ENCODE measurements at regions not wholly inside any gene's neighbourhood (a gene's known extent, or its start where the extent isn't known, plus 50 kb on each side); places are given as distances from the start of the nearest gene placed in this dataset.

DNA sequence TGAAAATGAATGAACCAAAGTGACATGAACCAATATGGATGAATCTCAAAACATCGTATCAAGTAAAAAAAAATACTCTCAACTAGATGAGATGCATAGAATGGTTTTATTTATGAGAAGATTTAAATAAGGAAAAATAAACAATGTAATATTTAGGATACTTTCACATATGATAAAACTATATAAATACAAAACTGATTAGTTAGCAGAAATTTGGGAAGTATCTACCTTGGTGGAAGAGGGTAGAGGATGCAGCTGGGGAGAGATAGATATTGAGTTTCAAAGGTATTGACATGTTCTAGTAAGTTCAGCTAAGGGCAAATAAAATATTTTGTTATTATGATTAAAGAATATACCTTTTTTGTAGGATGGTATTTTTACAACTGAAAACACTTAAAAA, 463.1 kb downstream of the SH2D4B start:
- TF ChIP-seq SIN3A (IDR thresholded peaks at IDR 0.05; ENCODE audit: borderline replicate concordance, insufficient read depth, low read depth, low read length) (no peak), TCF7L2 (IDR thresholded peaks at IDR 0.05; ENCODE audit: low read depth, low read length) (no peak), POLR2AphosphoS5 (IDR thresholded peaks at IDR 0.05; ENCODE audit: low read depth, low read length) (no peak)
- TF ChIP-seq, protein P1, sequence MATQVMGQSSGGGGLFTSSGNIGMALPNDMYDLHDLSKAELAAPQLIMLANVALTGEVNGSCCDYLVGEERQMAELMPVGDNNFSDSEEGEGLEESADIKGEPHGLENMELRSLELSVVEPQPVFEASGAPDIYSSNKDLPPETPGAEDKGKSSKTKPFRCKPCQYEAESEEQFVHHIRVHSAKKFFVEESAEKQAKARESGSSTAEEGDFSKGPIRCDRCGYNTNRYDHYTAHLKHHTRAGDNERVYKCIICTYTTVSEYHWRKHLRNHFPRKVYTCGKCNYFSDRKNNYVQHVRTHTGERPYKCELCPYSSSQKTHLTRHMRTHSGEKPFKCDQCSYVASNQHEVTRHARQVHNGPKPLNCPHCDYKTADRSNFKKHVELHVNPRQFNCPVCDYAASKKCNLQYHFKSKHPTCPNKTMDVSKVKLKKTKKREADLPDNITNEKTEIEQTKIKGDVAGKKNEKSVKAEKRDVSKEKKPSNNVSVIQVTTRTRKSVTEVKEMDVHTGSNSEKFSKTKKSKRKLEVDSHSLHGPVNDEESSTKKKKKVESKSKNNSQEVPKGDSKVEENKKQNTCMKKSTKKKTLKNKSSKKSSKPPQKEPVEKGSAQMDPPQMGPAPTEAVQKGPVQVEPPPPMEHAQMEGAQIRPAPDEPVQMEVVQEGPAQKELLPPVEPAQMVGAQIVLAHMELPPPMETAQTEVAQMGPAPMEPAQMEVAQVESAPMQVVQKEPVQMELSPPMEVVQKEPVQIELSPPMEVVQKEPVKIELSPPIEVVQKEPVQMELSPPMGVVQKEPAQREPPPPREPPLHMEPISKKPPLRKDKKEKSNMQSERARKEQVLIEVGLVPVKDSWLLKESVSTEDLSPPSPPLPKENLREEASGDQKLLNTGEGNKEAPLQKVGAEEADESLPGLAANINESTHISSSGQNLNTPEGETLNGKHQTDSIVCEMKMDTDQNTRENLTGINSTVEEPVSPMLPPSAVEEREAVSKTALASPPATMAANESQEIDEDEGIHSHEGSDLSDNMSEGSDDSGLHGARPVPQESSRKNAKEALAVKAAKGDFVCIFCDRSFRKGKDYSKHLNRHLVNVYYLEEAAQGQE (IDR thresholded peaks at IDR 0.05; ENCODE audit: insufficient read depth in 1 of 2, low read depth in 2 of 2, low read length in 1 of 2), result no peak
- TF ChIP-seq, protein P2, sequence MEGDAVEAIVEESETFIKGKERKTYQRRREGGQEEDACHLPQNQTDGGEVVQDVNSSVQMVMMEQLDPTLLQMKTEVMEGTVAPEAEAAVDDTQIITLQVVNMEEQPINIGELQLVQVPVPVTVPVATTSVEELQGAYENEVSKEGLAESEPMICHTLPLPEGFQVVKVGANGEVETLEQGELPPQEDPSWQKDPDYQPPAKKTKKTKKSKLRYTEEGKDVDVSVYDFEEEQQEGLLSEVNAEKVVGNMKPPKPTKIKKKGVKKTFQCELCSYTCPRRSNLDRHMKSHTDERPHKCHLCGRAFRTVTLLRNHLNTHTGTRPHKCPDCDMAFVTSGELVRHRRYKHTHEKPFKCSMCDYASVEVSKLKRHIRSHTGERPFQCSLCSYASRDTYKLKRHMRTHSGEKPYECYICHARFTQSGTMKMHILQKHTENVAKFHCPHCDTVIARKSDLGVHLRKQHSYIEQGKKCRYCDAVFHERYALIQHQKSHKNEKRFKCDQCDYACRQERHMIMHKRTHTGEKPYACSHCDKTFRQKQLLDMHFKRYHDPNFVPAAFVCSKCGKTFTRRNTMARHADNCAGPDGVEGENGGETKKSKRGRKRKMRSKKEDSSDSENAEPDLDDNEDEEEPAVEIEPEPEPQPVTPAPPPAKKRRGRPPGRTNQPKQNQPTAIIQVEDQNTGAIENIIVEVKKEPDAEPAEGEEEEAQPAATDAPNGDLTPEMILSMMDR (IDR thresholded peaks at IDR 0.05), result no peak

DNA sequence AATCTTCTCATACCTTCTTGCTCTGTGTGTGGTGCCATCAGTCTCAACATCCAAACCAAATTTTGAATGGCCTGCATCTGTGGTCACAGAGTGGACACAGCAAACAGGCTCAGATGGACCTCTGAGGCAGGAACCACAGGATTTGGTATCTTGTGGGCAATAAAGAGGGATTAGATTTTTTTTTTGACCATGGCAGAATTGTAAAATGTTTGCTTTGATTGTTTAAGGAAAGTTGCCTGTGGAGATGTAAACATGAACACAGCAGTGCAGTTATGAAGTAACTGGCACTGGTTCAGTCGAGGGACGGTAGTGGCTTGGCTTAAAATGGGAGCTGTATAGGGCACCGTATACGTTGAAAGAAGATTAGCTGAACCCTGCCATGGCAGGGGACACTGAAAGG, 464.7 kb downstream of the SH2D4B start:
- CTCF ChIA-PET, result no interaction called here
- Histone ChIP-seq H3K36me3 (ENCODE audit: control insufficient read depth, insufficient read depth, low read length) (no peaks in the 10 kb centered on the region), H3K27ac (ENCODE audit: low read length) (no peak overlapping the region), H3K27me3 (ENCODE audit: control insufficient read depth, insufficient read depth, low read length) (no peaks in the 10 kb centered on the region), H3K4me1 (ENCODE audit: control insufficient read depth, insufficient read depth, low read length) (no peaks in the 10 kb centered on the region), H3K9me3 (ENCODE audit: control insufficient read depth, insufficient read depth, low read depth, low read length) (0 out of 2 replicates have a peak, but pooled peaks cover 3% of the 10 kb centered on the region), H3K4me3 (ENCODE audit: low read depth in 2 of 2, low read length in 2 of 2) (no peak overlapping the region)
- POLR2A ChIA-PET, result no interaction called here
- TF ChIP-seq TCF7L2 (IDR thresholded peaks at IDR 0.05; ENCODE audit: low read depth, low read length), result no peak
- no peak for TF ChIP-seq SIN3A (IDR thresholded peaks at IDR 0.05; ENCODE audit: borderline replicate concordance, insufficient read depth, low read depth, low read length)
- TF ChIP-seq, protein P1 (IDR thresholded peaks at IDR 0.05; ENCODE audit: insufficient read depth in 1 of 2, low read depth in 2 of 2, low read length in 1 of 2), result no peak
- TF ChIP-seq POLR2AphosphoS5 (IDR thresholded peaks at IDR 0.05; ENCODE audit: low read depth, low read length), result no peak
- TF ChIP-seq, protein P2 (IDR thresholded peaks at IDR 0.05), result no peak
- ATAC-seq (no peak), DNase-seq (ENCODE audit: low read depth, low spot score) (no peak)
- BruUV-seq (replicated peaks), result no TSS peak
- in situ Hi-C loops (cut with HindIII; ENCODE audit: low pct_unique_long_range_greater_than_20kb, low sequenced_read_pairs), result no loop called here
- intact Hi-C loops (cut with micrococcal nuclease; ENCODE audit: unreplicated experiment), result no loop called here

More for the DNA sequence above, 463.1 kb downstream of the SH2D4B start:
- Histone ChIP-seq H3K9me3 (ENCODE audit: control insufficient read depth, insufficient read depth, low read depth, low read length) (0 out of 2 replicates have a peak, but pooled peaks cover 3% of the 10 kb centered on the region), H3K27me3 (ENCODE audit: control insufficient read depth, insufficient read depth, low read length) (no peaks in the 10 kb centered on the region), H3K36me3 (ENCODE audit: control insufficient read depth, insufficient read depth, low read length) (no peaks in the 10 kb centered on the region), H3K4me3 (ENCODE audit: low read depth in 2 of 2, low read length in 2 of 2) (no peak overlapping the region), H3K27ac (ENCODE audit: low read length) (no peak overlapping the region), H3K4me1 (ENCODE audit: control insufficient read depth, insufficient read depth, low read length) (no peaks in the 10 kb centered on the region)
- BruUV-seq (replicated peaks), result no TSS peak
- intact Hi-C loops (cut with micrococcal nuclease; ENCODE audit: unreplicated experiment) (no loop called here), in situ Hi-C loops (cut with HindIII; ENCODE audit: low pct_unique_long_range_greater_than_20kb, low sequenced_read_pairs) (no loop called here)
- POLR2A ChIA-PET, result no interaction called here
- DNase-seq (ENCODE audit: low read depth, low spot score) (no peak), ATAC-seq (no peak)
- CTCF ChIA-PET, result no interaction called here

All from Panc1 (cell line).